GM18909 (cell line): ENCODE measurements at regions not wholly inside any gene's neighbourhood (a gene's known extent, or its start where the extent isn't known, plus 50 kb on each side); places are given as distances from the start of the nearest gene placed in this dataset.

Experiments
- ATAC-seq: cut with Tn5 transposase; IDR thresholded peaks from one replicate; pipeline ENCODE4 v1.9.1; 2021; ENCODE audit warnings: mild to moderate bottlenecking; ENCODE audit not compliant: unreplicated experiment, poor library complexity

DNA sequence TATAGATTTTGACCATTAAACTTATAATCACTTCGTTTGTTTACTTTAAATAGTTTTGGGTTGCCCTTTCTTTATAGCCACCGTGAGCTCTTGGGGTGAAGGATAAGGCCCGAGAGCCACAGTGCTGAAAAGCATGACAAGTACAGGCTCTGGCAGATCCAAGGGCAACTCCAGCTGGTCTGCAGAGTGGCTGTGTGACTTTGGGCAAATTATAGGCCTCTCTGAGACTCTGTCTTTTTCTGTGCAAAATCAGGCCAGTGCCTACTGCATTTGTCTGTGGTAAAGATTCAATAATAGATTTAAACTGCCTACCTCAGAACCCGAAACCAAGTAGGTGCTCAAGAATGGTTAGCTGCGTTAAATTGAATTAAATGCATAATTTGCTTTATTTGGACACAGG lies 511.3 kb downstream of the QKI start:
- no peak for ATAC-seq

DNA sequence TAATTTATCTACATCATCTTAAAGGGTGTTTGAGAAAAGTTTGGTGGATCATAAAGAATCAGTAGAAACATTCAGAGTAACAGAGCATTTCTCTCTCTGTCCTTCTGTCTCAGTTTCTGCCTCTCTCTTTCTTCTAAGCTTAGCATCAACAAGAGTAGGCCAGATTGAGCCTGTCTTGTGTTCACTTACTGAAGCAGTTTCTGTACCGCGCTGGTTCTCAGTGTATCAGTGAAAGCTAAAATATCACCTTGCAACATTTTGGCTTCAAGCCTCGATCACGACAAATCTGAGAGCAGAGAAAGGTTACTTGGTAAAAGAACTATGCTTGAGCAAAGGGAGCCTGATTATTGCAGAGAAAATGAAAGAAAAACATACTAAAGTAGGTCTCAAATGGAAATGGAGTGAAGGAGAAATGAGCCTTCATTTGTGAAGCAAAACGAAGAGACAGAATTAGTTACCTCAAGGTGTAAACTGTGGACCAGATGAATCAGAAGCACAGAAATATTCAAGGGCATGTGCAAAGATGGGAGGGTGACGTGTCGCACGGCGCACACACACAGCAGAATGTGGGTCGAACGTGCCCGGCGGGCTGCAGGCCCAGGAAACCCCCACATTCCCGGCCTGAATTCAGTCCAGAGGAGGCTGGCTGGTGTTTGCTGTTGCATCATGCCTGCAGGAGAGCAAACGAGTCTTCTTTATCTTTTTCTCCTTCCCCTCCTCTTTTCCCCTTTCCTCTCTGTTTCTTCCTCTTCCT lies 509.3 kb downstream of the QKI start:
- ATAC-seq: no peak

DNA sequence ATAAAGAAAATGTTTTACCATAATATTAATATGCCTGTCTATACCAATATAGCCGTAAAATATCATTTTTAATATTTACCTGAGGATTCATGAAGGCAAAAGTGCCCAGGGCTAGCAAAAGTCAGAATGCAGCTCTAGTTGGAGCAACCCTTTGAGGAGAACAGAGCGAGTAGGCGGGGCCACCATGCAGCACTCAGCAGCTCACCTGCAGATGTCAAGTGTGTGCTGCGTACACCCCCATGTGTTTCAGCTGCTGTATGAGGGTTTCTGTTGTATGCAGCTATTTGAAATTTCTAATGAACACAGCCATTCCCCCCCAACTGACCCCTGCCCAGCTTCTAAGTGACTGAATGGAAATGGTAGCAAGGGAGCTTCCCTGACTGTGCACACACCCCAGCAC lies 508.0 kb downstream of the QKI start:
- ATAC-seq: no peak

DNA sequence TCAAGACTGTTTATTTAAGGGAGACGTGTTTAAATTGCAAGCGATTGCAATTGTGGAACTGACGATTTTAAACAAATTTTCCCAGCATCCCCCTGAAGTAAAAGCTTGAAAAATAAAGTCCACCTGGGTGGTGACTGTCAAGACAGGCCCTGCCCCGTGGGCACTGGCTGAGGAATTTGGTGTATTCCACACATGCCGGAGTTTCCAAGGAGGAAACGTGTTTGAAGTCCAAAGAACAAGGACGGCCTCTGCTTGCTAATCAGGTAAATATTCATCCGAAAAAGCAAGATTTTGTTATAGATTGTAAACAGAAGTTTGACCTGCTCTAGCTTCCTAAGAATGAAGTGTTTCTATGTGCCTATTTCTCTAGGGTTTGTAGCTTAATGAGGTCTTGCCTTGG lies 505.1 kb downstream of the QKI start:
- no peak for ATAC-seq

DNA sequence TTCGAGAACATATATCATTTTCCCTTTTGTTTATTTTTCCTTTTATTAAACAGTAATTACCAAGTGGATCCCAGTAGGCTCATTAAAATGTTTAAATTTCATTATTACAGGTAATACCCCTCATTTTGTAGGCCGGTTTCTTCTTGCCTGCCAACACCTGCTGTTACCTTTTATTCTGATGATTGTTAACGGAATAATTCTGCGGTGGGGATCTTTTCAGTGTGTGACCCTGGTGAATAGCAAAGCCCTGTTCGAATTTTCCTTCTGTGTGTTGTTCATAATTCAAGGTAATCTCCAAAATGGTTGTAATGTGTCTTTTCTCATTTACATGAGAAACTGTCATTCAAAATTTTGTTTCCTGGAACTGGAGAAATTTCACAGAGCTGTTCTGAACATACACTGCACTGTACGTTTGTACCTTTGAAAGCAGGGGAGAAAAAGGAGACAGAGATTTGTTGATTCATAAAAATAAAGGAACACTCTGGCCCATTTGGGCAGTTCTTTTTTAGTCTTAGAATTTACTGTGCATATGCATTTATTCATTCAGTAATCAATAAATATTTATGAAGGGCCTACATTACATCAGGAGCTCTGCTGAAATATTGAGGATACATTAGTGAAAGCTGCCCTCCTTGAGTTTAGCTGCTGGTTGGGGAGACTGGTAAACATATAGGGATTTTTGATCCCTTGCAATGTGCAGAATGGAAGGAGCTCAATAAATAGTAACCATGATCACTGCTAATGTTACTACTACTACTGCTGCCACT lies 502.0 kb downstream of the QKI start:
- ATAC-seq: no peak

DNA sequence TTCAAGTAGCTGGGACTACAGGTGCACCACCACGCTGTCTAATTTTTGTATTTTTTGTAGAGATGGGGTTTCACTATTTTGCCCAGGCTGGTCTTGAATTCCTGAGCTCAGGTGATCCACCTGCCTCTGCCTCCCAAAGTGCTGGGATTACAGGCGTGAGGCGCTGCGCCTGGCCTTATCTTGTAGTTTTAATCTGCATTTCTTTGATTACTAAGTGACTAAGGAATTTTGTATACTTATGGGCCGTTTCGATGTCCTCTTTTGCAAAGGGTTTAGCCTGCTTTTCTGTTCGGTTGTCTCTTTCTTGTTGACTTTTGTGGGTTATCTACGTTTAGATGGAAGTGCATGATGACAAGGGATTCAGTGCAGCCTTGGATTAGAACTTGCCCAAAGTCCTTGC lies 500.6 kb downstream of the QKI start:
- ATAC-seq: no peak

DNA sequence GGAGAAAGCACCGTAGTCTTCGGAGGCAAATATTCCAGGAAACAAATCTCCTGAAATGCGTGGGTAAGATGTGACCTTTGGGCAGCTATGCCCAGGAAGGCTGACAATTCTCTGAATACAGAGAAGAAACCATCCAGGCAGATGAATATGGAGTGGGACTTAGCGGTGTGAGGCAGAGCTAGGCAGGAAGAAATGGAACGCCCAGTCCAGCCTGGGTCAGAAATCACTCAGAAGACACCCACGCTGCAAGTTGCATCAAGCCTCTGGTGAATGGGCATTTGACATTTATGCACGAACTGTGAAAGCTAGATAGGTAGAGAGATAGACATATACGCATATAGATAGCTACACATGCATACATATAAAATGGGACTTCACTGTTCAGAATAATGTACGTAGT lies 498.5 kb downstream of the QKI start:
- ATAC-seq: no peak

DNA sequence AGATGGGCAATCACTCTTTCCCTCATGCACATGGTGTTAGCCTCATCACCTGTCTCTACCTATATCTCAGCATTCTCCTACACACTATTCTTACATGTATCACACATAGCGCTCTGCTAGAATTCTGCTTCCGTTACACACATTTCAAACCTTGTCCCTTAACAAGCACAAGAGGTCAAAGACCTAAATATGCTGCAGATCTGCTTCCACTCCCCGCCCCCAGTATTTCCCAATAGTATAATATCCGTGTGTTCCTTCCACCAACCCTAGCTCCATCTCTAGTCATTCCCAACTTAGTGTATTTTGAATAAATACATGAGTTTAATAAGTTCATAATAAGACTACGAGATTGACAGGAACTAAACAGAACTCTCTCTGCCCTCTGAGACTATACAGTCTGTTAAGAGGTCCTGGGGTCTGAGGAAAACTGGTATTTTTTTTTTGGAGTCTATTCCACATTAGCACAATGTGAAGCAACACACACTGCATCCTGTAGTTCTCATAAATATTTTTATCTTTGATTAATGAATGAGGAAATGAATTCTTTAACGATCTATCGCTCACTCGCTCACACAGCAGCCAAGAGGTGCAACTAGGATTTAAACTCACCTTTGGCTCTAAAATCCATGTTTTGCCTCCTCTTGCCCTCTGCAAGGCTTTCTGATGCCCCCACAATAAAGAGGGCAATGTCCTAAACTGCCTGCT lies 491.6 kb downstream of the QKI start:
- no peak for ATAC-seq

DNA sequence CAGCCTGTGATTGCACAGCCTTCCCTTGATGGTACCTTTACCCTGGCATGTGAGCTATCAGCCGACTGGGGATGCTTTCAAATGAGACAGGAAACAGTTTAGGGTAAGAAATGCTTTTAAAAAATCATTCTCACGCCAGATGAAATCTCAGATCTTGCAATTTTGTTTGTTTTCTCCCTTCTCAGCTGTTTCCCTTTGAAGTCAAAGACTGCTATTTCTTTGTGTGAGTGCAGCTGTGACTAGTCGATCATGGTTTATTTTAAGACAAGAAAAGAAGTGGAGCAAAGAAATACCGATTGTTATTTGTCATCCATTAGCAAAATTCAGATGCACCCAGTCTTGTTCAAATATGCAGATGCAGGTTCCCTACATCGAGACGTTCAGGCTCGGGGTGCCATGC lies 489.7 kb downstream of the QKI start:
- no peak for ATAC-seq

DNA sequence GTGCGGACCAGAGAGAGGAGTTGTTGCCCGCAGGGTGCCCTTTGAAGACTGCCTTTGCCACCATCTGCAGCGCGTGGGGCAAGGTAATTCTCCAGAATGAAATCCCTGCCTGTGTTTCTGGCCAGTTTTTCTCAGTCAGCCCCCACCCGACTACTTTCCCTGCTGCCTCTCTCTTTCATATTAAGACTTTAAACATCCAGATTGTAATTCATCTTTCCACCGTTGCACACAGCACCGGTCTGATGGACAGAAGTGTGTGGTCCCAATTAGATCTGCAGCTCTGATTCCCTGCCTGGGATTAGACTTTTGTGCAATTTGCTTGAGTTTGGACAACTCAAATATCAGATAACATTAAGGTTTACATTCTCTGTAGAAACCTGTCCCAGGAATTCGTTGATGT lies 489.0 kb downstream of the QKI start:
- no peak for ATAC-seq

DNA sequence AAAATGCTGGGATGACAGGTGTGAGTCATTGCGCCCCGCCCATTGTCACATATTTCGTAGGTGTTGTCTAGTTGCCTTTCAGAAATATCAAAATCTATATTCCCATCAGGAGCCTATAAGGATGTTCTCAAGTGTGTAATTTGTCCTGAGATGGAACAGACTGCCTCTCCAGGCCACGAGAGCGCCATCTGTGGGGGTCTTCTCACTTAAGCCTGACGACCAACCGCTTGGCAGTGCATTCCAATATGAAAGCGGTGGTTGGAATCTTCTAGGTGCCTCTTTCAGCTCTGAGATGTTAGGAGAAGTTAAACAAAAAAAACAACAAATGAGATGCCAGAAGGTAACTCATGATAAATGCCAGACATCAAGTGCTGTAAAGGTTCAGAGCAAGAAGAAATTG lies 488.5 kb downstream of the QKI start:
- ATAC-seq: no peak

DNA sequence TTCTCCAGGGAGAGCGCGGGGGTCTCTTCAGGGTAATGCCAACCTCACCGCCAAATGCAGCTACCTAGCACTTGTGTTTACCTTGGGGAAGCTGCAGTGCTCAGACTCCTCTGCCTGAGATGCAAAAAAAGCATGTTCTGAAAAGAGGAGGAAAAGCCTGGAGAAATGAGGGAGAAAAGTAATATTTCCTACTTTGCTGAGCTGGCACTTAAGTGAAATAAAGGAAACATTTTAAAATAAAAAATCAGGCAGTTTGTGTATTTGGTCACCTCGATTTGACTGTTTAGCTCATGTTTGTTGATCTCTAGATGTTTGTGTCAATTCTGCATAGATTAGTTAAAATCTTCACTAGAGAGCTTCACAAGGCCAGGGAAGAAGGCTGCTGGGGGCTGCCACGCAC lies 487.2 kb downstream of the QKI start:
- no peak for ATAC-seq

DNA sequence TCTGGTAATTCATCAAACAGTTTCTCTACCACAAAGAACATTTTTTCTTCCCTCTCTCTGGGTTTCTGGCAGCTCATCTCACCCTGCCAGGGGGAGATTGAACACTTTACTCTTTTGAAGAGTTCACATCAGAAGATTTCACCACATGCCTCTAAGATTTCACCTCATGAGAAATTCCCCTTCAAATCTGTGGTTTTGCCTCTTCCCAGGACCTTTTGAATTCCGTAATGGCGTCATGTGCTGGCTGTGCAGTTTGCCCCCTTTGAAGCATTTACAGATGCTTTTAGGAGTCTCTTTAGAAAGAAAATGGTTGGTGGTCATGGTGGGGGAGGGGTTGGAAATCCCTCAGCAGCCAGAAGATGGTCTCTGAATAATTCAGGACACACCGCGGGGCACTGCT lies 486.1 kb downstream of the QKI start:
- no peak for ATAC-seq

DNA sequence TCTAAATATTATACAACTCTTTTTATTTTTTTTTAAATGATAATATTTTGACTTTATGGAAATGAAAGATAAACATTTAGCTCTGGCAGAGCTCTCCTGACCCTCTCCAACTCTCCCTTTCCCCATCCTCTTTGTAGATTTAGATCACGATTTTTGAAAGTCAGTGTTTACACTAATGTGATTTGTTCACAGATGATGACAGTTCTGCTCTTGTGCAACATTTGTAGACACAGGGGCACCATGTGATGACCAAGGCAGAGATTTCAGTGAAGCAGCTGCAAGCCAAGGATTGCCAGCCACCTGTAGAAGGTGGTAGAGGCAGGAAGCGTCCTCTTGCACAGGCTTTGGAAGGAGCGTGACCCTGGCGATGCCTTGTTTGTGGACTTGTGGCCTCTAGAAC lies 483.2 kb downstream of the QKI start:
- ATAC-seq: no peak

DNA sequence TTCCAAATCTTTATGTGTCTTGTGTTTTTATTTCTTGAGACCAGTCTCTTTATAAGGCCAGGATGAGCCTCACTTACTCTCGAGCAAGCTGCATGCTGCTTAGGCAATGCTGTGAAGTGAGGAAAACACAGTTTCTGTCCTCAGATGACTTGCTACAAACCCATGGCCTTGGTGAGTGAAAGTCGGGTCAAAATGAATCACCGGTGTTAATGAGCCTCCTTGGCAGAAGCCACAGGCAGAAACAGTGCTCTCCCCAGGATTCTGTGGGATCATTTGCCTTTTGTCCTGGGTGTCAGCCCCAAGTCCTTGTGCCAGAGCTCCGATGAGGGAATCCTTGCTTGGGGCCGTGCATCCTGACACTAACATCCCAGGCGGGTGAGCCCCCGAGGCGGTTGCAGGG lies 482.5 kb downstream of the QKI start:
- no peak for ATAC-seq

DNA sequence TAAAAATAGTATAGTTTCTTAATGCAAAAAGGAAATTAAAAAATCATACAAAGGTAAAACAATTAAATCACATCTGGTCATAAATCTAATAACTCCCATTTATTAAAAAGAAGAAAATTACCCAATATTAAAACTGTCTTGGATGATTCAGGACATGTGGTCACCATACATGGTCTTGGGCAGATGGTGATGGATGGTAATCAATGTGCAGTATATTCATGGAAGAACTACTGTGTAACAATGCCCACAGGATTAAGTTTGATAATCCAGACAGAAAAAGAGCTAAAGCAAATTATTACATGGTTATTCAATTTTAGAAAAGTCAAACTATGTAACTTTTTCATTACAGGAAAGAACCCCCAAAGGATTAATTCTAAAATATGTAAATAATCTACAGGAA lies 480.6 kb downstream of the QKI start:
- ATAC-seq: no peak

DNA sequence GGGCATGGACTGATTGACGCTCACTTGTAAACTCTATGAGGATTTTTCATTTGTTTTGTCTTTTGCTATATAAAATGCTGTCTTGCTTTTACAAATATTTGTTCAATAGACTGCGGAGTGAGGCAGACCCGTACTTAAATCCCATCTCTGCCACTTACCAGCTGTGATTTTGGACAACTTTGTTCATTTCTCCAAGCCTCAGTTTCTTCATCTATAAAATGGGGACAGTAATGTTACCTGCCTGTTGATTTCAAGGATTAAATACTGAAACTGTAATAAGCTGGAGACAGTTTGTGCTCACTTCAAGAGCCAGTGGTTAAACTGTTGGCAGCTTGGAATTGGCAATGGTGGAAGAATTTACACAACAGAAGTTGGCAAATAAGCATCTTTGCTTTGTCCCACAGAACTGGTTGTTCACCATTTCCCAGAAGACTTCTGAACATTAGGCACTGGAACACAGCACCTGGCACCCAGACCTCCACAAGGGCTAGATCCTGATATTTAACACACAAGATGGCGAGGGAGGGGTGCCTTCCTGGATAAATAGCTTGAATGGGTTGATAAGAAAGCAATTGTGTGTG lies 479.2 kb downstream of the QKI start:
- ATAC-seq: no peak

DNA sequence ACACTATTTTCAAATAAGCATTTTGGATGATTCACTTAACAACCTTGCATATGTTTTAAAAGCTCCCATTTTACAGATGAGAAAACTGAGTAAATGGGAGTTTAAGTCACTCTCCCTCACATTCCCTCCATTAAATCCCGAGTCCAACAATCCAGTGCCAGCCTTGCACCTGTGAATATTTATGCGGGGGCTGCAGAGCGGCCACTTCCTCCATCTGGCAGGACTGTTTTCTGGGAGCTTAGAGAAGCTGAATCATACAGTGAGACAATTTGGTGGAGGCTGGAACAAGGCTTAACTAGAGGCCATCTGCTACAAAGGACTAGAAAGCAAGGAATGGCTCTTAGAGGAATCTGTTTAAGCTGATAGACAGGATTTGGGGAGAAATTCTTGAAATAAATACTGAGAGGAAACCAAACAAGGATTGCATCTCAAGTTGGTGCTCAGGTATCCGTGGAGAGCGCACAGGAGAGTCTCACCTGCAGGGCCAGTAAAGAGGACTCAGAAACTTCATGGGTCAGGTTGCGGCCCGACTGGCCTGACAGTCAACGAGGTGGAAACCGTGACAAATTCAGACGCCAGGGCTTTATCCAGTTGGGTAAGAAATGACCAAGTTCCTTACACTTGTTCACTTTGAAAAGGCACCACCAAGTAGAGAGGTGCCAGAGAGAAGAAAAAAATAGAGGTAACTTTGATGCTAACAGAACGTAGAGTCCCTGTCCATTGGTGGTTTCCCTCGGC lies 478.5 kb downstream of the QKI start:
- no peak for ATAC-seq

DNA sequence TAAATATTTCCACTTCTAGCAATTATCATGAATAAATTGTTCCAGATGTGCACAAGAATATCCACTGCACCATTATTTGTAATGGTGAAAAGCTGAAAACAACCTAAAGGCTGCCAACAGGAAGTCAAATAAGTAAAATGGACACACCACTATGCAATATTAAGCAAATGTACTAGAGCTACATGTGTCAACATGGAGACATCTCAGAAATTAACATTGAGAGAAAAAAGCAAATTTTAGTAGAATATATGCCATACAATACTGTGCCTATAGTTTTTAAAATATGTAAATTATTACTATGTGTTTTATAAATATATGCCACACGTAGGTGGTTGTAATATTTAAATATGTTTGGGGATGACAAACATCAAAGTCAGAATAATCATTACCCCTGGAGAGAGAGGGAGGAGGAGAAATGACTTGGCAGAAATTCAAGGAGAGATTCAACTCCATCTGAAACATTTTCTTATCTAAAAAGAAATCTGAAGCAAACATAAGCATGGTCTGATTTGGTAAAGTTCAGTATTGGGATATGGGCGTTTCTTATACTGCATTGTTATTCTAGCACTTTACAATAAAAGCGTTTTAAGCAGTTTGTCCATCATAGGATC lies 475.5 kb downstream of the QKI start:
- no peak for ATAC-seq
